HG03571 (cell line): ENCODE measurements at regions not wholly inside any gene's neighbourhood (a gene's known extent, or its start where the extent isn't known, plus 50 kb on each side); places are given as distances from the start of the nearest gene placed in this dataset.

ENCODE experiments used
- ATAC-seq: cut with Tn5 transposase; IDR thresholded peaks from one replicate; pipeline ENCODE4 v1.9.1; 2021; ENCODE audit not compliant: unreplicated experiment

- ATAC-seq: no peak
Measured at GRCh38 chr13:33372251-33372919, 86.8 kb upstream of the STARD13 start.

- ATAC-seq: no peak
Measured at GRCh38 chr13:33373624-33374023, 88.1 kb upstream of the STARD13 start.

GRCh38 chr13:33375421-33375820 lies 89.9 kb upstream of the STARD13 start:
- no peak for ATAC-seq

GRCh38 chr13:33376212-33376611 lies 90.7 kb upstream of the STARD13 start:
- no peak for ATAC-seq

- ATAC-seq: no peak
Measured at GRCh38 chr13:33377411-33377810, 91.9 kb upstream of the STARD13 start.

GRCh38 chr13:33377825-33378224 lies 92.3 kb upstream of the STARD13 start:
- ATAC-seq: no peak

- no peak for ATAC-seq
Measured at GRCh38 chr13:33379608-33380007, 94.1 kb upstream of the STARD13 start.

GRCh38 chr13:33380487-33381079 lies 95.0 kb upstream of the STARD13 start:
- ATAC-seq: no peak

- ATAC-seq: no peak
Measured at GRCh38 chr13:33381180-33381579, 95.6 kb upstream of the STARD13 start.

- no peak for ATAC-seq
Measured at GRCh38 chr13:33381906-33382305, 96.4 kb upstream of the STARD13 start.

GRCh38 chr13:33383724-33384577 lies 98.4 kb upstream of the STARD13 start:
- ATAC-seq: no peak

GRCh38 chr13:33388286-33388998 lies 102.9 kb upstream of the STARD13 start:
- no peak for ATAC-seq

- no peak for ATAC-seq
Measured at GRCh38 chr13:33392794-33393405, 107.3 kb upstream of the STARD13 start.

GRCh38 chr13:33394294-33394932 lies 108.9 kb upstream of the STARD13 start:
- no peak for ATAC-seq

- ATAC-seq: no peak
Measured at GRCh38 chr13:33401238-33401637, 115.7 kb upstream of the STARD13 start.

GRCh38 chr13:33402975-33403374 lies 117.4 kb upstream of the STARD13 start:
- no peak for ATAC-seq

- ATAC-seq: no peak
Measured at GRCh38 chr13:33403807-33404362, 118.3 kb upstream of the STARD13 start.

- no peak for ATAC-seq
Measured at GRCh38 chr13:33405371-33405770, 119.8 kb upstream of the STARD13 start.

GRCh38 chr13:33409673-33410510 lies 124.3 kb upstream of the STARD13 start:
- no peak for ATAC-seq
